GM12878 (cell line): ENCODE measurements at regions not wholly inside any gene's neighbourhood (a gene's known extent, or its start where the extent isn't known, plus 50 kb on each side); places are given as distances from the start of the nearest gene placed in this dataset.

Source experiments
- BRCA1 ChIP-seq: IDR thresholded peaks from 2 replicates; pipeline ENCODE4 v1.6.1; 2011; ENCODE audit warnings: low read depth, low read length, improper control_type of control experiment
- CTCF ChIP-seq, 3 experiments: IDR thresholded peaks in 2 of 3; conservative IDR thresholded peaks in 1 of 3; 2 replicates each; pipeline ENCODE4 v1.5.1; 2011; ENCODE audit warnings: low read depth in 3 of 3, low read length in 3 of 3, mild to moderate bottlenecking in 3 of 3, control low read depth in 2 of 3, moderate library complexity in 2 of 3, inconsistent platforms in 1 of 3, mixed read lengths in 1 of 3; ENCODE audit not compliant: control insufficient read depth in 2 of 3, insufficient read depth in 1 of 3; ENCODE audit errors: extremely low read depth in 1 of 3
- EP300 ChIP-seq, 2 experiments: fragments of 150-350 bp in 1 of 2; IDR thresholded peaks; 2 replicates each; pipeline ENCODE4 v1.6.1; 2011 to 2012; ENCODE audit warnings: low read depth in 2 of 2, low read length in 2 of 2, borderline replicate concordance in 1 of 2, improper control_type of control experiment in 1 of 2, inconsistent platforms in 1 of 2; ENCODE audit not compliant: control insufficient read depth in 1 of 2
- EZH2 ChIP-seq: IDR thresholded peaks from 2 replicates; pipeline ENCODE4 v1.6.1; 2012; ENCODE audit warnings: low read depth, mild to moderate bottlenecking, control low read depth, inconsistent platforms, low read length, borderline replicate concordance; ENCODE audit not compliant: control insufficient read depth
- GABPA ChIP-seq: IDR thresholded peaks from 2 replicates; pipeline ENCODE4 v1.6.1; 2014; ENCODE audit warnings: antibody characterized with exemption, low read depth, mild to moderate bottlenecking, inconsistent platforms
- MYC ChIP-seq: IDR thresholded peaks from 2 replicates; pipeline ENCODE4 v1.6.1; 2011; ENCODE audit warnings: mild to moderate bottlenecking, low read length, moderate library complexity, inconsistent platforms; ENCODE audit not compliant: insufficient read depth, insufficient replicate concordance, insufficient read length, severe bottlenecking
- NR2C2 ChIP-seq: IDR thresholded peaks from 2 replicates; pipeline ENCODE4 v1.6.1; 2011; ENCODE audit warnings: borderline replicate concordance, low read depth; ENCODE audit not compliant: control insufficient read depth, insufficient read length
- POLR2A ChIP-seq: IDR thresholded peaks from 2 replicates; pipeline ENCODE4 v1.6.1; 2011; ENCODE audit warnings: low read depth, mild to moderate bottlenecking, low read length
- POLR2AphosphoS5 ChIP-seq: IDR thresholded peaks from 2 replicates; pipeline ENCODE4 v1.6.1; 2011; ENCODE audit warnings: mild to moderate bottlenecking, low read length, inconsistent platforms
- RAD21 ChIP-seq: IDR thresholded peaks from 2 replicates; pipeline ENCODE4 v1.6.1; 2011; ENCODE audit warnings: mild to moderate bottlenecking, low read depth, low read length, moderate library complexity; ENCODE audit not compliant: insufficient read depth
- RELA ChIP-seq: fragments of 450-650 bp; IDR thresholded peaks from 2 replicates; pipeline ENCODE4 v1.8.0; 2014; ENCODE audit warnings: borderline replicate concordance; ENCODE audit not compliant: partially characterized antibody
- STAT1 ChIP-seq: fragments of 450-650 bp; conservative IDR thresholded peaks from 2 replicates; pipeline ENCODE4 v1.6.1; 2014; ENCODE audit warnings: antibody characterized with exemption, mild to moderate bottlenecking
- YY1 ChIP-seq: IDR thresholded peaks from 2 replicates; pipeline ENCODE4 v1.6.1; 2011; ENCODE audit warnings: low read depth, mild to moderate bottlenecking, low read length
- ZNF687 ChIP-seq: fragments of 450-650 bp; IDR thresholded peaks from 2 replicates; pipeline ENCODE4 v1.6.1; 2017; ENCODE audit warnings: mild to moderate bottlenecking, moderate library complexity

- no peak for TF ChIP-seq RAD21
- TF ChIP-seq GABPA, result no peak
- TF ChIP-seq EZH2, result no peak
- no peak for TF ChIP-seq MYC
- TF ChIP-seq CTCF (IDR thresholded peaks at IDR 0.05 in 2 of 3, conservative IDR thresholded peaks at IDR 0.05 in 1 of 3; ENCODE audit: control insufficient read depth in 2 of 3, extremely low read depth in 1 of 3, insufficient read depth in 1 of 3, low read depth in 3 of 3, low read length in 3 of 3), result no peak
- no peak for TF ChIP-seq YY1
- no peak for TF ChIP-seq POLR2AphosphoS5
- TF ChIP-seq STAT1, result no peak
- no peak for TF ChIP-seq NR2C2
- no peak for TF ChIP-seq EP300 (IDR thresholded peaks at IDR 0.05; ENCODE audit: borderline replicate concordance in 1 of 2, control insufficient read depth in 1 of 2, low read depth in 2 of 2, low read length in 2 of 2)
- no peak for TF ChIP-seq ZNF687
- TF ChIP-seq POLR2A, result no peak
- TF ChIP-seq RELA, result no peak
- TF ChIP-seq BRCA1, result no peak
Measured at GRCh38 chr18:68596016-68596415, 118.9 kb downstream of the TMX3 start.
